HEK293T (cell line): ENCODE measurements at regions not wholly inside any gene's neighbourhood (a gene's known extent, or its start where the extent isn't known, plus 50 kb on each side); places are given as distances from the start of the nearest gene placed in this dataset.

ENCODE experiments used
- CTCF ChIA-PET: fragments of 350-600 bp; formaldehyde crosslinking; extraction: SDS; loops from one replicate; lab custom pipeline; 2021; ENCODE audit warnings: antibody characterized with exemption, inconsistent platforms; lab: Yijun Ruan, JAX
- POLR2A ChIA-PET: fragments of 350-600 bp; formaldehyde crosslinking; extraction: SDS; loops from one replicate; lab custom pipeline; 2020; ENCODE audit warnings: antibody characterized with exemption, inconsistent platforms; lab: Yijun Ruan, JAX
- DNase-seq: peaks from one replicate; pipeline ENCODE4 v3.0.0; 2012; ENCODE audit warnings: mixed read lengths; ENCODE audit errors: extremely low spot score
- ARNT ChIP-seq: fragments of 450-650 bp; IDR thresholded peaks from 2 replicates; pipeline ENCODE4 v1.6.1; 2017; ENCODE audit warnings: mild to moderate bottlenecking
- BHLHE40 ChIP-seq: fragments of 450-650 bp; IDR thresholded peaks from 2 replicates; pipeline ENCODE4 v1.6.1; 2016; ENCODE audit warnings: mild to moderate bottlenecking, moderate library complexity, borderline replicate concordance
- CTBP1 ChIP-seq: fragments of 450-650 bp; IDR thresholded peaks from 2 replicates; pipeline ENCODE4 v1.6.1; 2016; ENCODE audit warnings: borderline replicate concordance
- ELF4 ChIP-seq: fragments of 450-650 bp; IDR thresholded peaks from 2 replicates; pipeline ENCODE4 v1.6.1; 2017; ENCODE audit warnings: antibody characterized with exemption
- FOXA1 ChIP-seq: fragments of 450-650 bp; IDR thresholded peaks from 2 replicates; pipeline ENCODE4 v1.6.1; 2016; ENCODE audit warnings: mild to moderate bottlenecking
- FOXK2 ChIP-seq: fragments of 450-650 bp; IDR thresholded peaks from 2 replicates; pipeline ENCODE4 v1.6.1; 2016; ENCODE audit warnings: mild to moderate bottlenecking
- FOXM1 ChIP-seq: fragments of 450-650 bp; IDR thresholded peaks from 2 replicates; pipeline ENCODE4 v1.6.1; 2017; ENCODE audit warnings: mild to moderate bottlenecking, borderline replicate concordance
- HDGF ChIP-seq: fragments of 450-650 bp; IDR thresholded peaks from 2 replicates; pipeline ENCODE4 v1.6.1; 2017; ENCODE audit warnings: antibody characterized with exemption, borderline replicate concordance
- L3MBTL2 ChIP-seq: fragments of 450-650 bp; conservative IDR thresholded peaks from 2 replicates; pipeline ENCODE4 v1.6.1; 2016; ENCODE audit warnings: mild to moderate bottlenecking
- LEF1 ChIP-seq: fragments of 450-650 bp; IDR thresholded peaks from 2 replicates; pipeline ENCODE4 v1.6.1; 2017; ENCODE audit warnings: mild to moderate bottlenecking, borderline replicate concordance
- NFRKB ChIP-seq: fragments of 450-650 bp; IDR thresholded peaks from 2 replicates; pipeline ENCODE4 v1.6.1; 2016; ENCODE audit warnings: mild to moderate bottlenecking, moderate library complexity
- SP1 ChIP-seq: fragments of 450-650 bp; IDR thresholded peaks from 2 replicates; pipeline ENCODE4 v1.6.1; 2017
- SUZ12 ChIP-seq: fragments of 450-650 bp; IDR thresholded peaks from 2 replicates; pipeline ENCODE4 v1.6.1; 2016; ENCODE audit warnings: mild to moderate bottlenecking
- TARDBP ChIP-seq: fragments of 450-650 bp; IDR thresholded peaks from 2 replicates; pipeline ENCODE4 v1.6.1; 2016
- ZNF384 ChIP-seq: fragments of 450-650 bp; IDR thresholded peaks from 2 replicates; pipeline ENCODE4 v1.6.1; 2016
- TF ChIP-seq, protein P1 (sequence below): fragments of 450-650 bp; IDR thresholded peaks from 2 replicates; pipeline ENCODE4 v1.6.1; 2016

DNA sequence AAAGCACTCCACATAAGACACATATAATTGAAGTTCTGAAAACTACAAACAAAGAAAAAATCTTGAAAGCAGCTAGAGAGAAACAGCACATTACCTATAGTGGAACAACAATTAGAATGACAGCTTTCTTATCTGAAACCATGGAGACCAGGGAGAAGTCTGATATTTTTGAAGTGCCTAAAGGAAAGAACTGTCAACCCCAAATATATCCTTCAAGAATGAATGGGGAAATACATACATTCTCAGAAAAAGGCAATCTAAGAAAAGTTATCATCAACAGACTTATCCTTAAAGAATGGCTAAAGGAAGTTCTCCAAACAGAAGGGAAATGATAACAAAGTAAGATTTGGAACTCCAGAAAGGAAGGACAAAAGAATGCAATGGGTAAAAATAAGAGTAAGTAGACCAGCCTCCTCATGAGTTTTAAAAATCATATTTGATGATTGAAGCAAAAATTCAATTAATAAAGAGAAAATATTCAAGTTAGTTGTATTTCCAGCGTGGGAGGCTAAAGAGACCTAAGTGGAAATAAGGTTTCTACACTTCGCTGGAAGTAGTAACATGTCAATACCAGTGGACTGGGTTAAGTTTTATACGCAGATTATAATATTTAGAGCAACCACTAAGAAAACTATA is 170.8 kb upstream of the SAMSN1 start:
- POLR2A ChIA-PET: no interaction called here
- DNase-seq: no peak
- CTCF ChIA-PET: no interaction called here
- TF ChIP-seq ZNF384: no peak
- TF ChIP-seq, protein P1, sequence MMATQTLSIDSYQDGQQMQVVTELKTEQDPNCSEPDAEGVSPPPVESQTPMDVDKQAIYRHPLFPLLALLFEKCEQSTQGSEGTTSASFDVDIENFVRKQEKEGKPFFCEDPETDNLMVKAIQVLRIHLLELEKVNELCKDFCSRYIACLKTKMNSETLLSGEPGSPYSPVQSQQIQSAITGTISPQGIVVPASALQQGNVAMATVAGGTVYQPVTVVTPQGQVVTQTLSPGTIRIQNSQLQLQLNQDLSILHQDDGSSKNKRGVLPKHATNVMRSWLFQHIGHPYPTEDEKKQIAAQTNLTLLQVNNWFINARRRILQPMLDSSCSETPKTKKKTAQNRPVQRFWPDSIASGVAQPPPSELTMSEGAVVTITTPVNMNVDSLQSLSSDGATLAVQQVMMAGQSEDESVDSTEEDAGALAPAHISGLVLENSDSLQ: no peak
- TF ChIP-seq SP1: no peak
- TF ChIP-seq NFRKB: no peak
- no peak for TF ChIP-seq FOXK2
- no peak for TF ChIP-seq BHLHE40
- no peak for TF ChIP-seq TARDBP
- no peak for TF ChIP-seq LEF1
- TF ChIP-seq SUZ12: no peak
- no peak for TF ChIP-seq FOXA1
- TF ChIP-seq CTBP1: no peak

DNA sequence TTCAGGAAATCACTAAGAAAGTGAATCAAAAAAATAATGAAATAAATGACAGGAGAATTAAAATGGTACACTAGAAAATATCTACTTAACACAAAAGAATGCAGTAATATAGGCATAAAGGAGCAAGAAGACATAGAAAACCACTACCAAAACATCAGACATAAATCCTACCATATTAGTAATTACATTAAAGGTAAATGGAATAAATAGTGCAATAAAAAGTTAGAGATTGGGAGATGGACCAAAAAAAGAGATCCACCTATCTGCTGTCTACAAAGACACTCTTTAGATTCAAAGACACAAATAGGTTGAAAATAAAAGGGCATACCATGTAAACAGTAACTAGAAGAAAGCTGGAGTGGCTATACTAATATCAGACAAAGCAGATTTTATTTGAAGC is 167.0 kb upstream of the SAMSN1 start:
- ChIA-PET POLR2A (no interaction called here), CTCF (no interaction called here)
- no peak for DNase-seq
- TF ChIP-seq LEF1 (no peak), CTBP1 (no peak), ELF4 (no peak), FOXM1 (no peak)

DNA sequence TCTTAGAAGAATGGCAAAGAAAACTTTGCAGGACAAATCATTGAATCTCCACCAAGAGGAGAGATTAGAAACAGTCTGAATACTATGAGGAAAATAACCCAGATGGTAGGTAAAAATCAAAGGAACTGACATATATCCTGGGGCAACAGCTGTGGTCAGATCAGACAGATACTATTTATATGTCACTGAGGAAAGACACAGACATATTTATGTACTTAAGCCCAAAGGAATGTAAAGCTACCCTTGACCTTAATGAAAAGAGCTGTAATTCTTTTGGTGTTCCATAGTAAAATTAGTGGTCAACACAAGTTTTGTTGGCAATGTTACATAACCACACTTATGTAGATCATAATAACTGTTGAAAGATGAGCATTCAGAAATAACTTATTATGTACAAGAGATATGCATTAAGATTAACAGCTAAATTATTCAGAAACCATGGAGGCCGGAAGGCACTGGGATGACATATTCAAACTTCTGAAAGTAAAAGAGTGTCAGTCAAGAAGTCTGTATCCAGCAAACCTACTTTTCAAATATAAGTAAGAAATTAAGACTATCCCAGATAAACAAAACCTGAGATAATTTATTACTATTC is 166.1 kb upstream of the SAMSN1 start:
- POLR2A ChIA-PET: no interaction called here
- CTCF ChIA-PET: no interaction called here
- DNase-seq: no peak
- TF ChIP-seq SUZ12 (no peak), NFRKB (no peak), ARNT (no peak), BHLHE40 (no peak), ZNF384 (no peak), HDGF (no peak), TARDBP (no peak)

DNA sequence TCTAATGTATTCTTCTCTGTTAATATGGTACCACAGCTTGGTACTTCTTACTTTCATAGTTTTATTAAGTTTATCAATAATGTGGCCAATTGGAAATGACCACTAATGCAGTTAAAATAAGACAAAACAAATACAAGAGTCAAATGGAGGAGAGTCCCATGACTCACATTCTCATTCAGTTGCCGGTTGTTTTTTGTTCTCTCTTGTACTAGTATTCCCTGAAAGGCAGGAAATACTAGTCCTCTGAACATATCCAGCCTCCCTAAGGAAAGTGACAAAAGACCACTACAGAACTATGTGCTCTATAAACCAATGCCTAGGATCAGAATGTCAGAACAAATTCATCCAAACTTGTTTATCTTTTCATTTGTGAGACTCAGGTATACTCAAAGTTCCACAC is 165.2 kb upstream of the SAMSN1 start:
- no peak for DNase-seq
- TF ChIP-seq FOXM1: no peak
- TF ChIP-seq TARDBP: no peak
- no peak for TF ChIP-seq SP1
- TF ChIP-seq, protein P1: no peak
- TF ChIP-seq BHLHE40: no peak
- TF ChIP-seq ARNT: no peak
- no peak for TF ChIP-seq SUZ12
- no peak for TF ChIP-seq LEF1
- no peak for TF ChIP-seq L3MBTL2
- no peak for TF ChIP-seq CTBP1
- no peak for TF ChIP-seq HDGF
- no peak for TF ChIP-seq NFRKB
- TF ChIP-seq FOXK2: no peak
- no peak for TF ChIP-seq FOXA1
- no peak for TF ChIP-seq ZNF384
- TF ChIP-seq ELF4: no peak
- ChIA-PET CTCF (no interaction called here), POLR2A (no interaction called here)

DNA sequence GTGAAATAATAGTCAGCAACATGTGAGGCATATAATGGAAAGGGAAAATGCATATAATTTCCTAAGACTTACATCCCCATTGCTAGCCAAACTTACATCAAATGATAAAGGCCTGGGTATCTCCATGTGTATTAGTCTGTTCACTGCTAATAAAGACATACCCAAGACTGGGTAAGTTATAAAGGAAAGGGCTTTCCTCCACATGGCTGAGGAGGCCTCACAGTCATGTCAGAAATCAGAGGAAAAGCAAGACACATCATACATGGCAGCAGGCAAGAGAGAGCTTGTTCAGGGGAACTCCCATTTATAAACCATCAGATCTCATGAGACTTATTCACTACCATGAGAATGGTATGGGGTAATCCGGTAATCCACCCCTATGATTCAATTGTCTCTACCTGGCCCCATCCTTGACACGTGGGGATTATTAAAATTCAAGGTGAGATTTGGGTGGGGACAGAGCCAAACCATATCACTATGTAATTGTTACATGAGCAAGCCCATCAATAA is 161.5 kb upstream of the SAMSN1 start:
- CTCF ChIA-PET: no interaction called here
- TF ChIP-seq SP1: no peak
- TF ChIP-seq, protein P1: no peak
- no peak for TF ChIP-seq HDGF
- no peak for TF ChIP-seq FOXA1
- POLR2A ChIA-PET: no interaction called here
- DNase-seq: no peak

DNA sequence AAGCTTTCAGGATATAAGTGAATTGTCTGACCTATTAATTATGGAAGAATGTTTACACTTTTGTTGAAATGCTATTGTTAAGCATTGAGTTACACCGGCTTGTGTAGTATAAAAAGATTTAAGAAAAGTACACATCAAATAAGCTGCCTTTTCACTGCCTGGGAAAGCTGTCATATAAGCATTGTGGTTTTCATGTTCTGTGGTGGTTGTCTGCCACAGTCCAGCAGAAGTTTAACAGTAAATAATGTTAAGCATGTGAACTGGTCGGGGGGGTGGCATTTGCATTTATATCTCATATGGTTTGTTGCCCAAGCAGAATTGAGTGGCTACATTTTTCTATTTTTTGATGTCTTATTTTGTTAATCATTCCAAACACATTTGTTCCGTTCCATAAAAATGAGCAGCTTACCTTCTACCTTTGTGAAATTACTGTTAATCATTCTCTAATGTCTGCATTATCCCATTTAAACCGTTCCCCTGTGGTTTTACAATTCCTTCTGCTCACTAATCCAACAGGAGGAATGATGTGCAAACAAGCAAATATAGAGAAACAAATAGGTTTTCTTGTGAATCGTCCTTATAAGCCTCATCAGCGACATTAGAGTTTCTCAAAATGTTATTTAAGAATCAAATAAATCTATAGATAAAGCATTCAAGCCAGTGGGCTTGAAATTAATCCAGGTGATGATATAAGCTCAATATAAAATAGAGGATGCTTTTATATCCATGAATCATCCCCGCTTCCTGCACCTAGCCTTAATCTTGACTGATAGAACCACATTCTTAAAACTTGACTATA is 160.8 kb upstream of the SAMSN1 start:
- POLR2A ChIA-PET: no interaction called here
- DNase-seq: no peak
- CTCF ChIA-PET: interaction anchor here (0.7 kb wide), 1 partner anchor 932 kb away, joined by 3 read pairs; no protein-coding TSS in a partner anchor
- TF ChIP-seq ARNT: no peak
- TF ChIP-seq L3MBTL2: no peak
- TF ChIP-seq TARDBP: no peak
- no peak for TF ChIP-seq LEF1
- TF ChIP-seq FOXM1: no peak
- no peak for TF ChIP-seq SP1
- TF ChIP-seq, protein P1: no peak
- TF ChIP-seq BHLHE40: no peak
- TF ChIP-seq CTBP1: no peak
- no peak for TF ChIP-seq HDGF
- TF ChIP-seq SUZ12: no peak
- no peak for TF ChIP-seq ZNF384
- no peak for TF ChIP-seq FOXK2
- no peak for TF ChIP-seq ELF4
- no peak for TF ChIP-seq FOXA1
- TF ChIP-seq NFRKB: no peak
